ENCODE measurements at regions not wholly inside any gene's neighbourhood (a gene's known extent, or its start where the extent isn't known, plus 50 kb on each side); places are given as distances from the start of the nearest gene placed in this dataset.
"Not testable (repeated sequence)": the region's sequence is repeated elsewhere in the genome, so short reads cannot be mapped to it uniquely, and the experiment has no call there.

DNA sequence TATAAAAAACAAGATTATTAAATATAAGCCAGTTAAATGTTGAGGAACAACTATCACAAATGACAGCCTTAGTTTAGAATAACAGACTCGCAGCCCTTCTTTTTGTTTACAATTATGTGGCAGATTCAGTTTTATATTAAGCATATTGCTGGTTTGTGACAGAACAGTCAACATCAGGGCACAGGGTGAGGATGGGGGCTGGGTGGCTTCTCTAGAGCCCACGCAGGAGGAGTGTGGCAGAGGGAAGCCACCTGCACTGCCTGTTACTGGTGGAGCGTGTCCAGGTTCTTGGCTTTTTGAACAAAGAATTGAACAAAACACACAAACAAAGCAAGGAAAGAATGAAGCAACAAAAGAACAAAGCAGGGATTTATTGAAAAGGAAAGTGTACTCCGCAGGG is 1415.2 kb downstream of the KHDRBS2 start:
- TF ChIP-seq CTCF (IDR thresholded peaks at IDR 0.05); ZFX (IDR thresholded peaks at IDR 0.05; ENCODE audit: borderline replicate concordance): not testable (repeated sequence)

All from 22Rv1 (cell line).